ENCODE measurements at regions not wholly inside any gene's neighbourhood (a gene's known extent, or its start where the extent isn't known, plus 50 kb on each side); places are given as distances from the start of the nearest gene placed in this dataset.

DNA sequence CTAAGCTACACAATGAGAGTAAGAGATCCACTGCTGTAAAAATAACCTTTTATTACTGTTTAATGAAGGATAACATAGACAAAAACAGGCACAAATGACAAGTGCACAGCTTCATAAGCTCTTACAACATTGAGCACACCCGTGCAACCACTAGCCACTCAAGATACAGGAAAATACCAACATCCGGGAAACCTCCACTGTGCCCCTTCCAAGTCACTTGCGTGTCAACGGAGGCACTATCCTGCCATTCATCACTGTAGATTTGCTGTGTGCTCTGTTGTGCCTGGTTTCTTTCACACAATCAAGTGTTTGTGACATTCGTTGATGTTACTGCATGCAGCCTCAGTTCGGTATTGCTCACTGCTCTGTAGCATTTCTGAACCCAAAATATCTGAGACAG is 292.9 kb upstream of the MYT1L start:
- TF ChIP-seq, protein P1, sequence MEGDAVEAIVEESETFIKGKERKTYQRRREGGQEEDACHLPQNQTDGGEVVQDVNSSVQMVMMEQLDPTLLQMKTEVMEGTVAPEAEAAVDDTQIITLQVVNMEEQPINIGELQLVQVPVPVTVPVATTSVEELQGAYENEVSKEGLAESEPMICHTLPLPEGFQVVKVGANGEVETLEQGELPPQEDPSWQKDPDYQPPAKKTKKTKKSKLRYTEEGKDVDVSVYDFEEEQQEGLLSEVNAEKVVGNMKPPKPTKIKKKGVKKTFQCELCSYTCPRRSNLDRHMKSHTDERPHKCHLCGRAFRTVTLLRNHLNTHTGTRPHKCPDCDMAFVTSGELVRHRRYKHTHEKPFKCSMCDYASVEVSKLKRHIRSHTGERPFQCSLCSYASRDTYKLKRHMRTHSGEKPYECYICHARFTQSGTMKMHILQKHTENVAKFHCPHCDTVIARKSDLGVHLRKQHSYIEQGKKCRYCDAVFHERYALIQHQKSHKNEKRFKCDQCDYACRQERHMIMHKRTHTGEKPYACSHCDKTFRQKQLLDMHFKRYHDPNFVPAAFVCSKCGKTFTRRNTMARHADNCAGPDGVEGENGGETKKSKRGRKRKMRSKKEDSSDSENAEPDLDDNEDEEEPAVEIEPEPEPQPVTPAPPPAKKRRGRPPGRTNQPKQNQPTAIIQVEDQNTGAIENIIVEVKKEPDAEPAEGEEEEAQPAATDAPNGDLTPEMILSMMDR (IDR thresholded peaks at IDR 0.05), result no peak
- no peak for TF ChIP-seq POLR2A (IDR thresholded peaks at IDR 0.05)

Measured in thyroid gland (tissue), 4 donors.